Astrocyte (in vitro differentiated cells and primary cell): ENCODE measurements at regions not wholly inside any gene's neighbourhood (a gene's known extent, or its start where the extent isn't known, plus 50 kb on each side); places are given as distances from the start of the nearest gene placed in this dataset.

Experiments used
- EZH2 ChIP-seq: IDR thresholded peaks from 2 replicates; pipeline ENCODE4 v1.6.1; 2012; ENCODE audit warnings: mild to moderate bottlenecking, low read length, inconsistent platforms; ENCODE audit not compliant: insufficient read depth
- TF ChIP-seq, protein P1 (sequence below): IDR thresholded peaks from 2 replicates; pipeline ENCODE4 v1.5.1; 2011; ENCODE audit warnings: low read depth, mild to moderate bottlenecking, inconsistent platforms, low read length, moderate library complexity; ENCODE audit not compliant: insufficient read depth

DNA sequence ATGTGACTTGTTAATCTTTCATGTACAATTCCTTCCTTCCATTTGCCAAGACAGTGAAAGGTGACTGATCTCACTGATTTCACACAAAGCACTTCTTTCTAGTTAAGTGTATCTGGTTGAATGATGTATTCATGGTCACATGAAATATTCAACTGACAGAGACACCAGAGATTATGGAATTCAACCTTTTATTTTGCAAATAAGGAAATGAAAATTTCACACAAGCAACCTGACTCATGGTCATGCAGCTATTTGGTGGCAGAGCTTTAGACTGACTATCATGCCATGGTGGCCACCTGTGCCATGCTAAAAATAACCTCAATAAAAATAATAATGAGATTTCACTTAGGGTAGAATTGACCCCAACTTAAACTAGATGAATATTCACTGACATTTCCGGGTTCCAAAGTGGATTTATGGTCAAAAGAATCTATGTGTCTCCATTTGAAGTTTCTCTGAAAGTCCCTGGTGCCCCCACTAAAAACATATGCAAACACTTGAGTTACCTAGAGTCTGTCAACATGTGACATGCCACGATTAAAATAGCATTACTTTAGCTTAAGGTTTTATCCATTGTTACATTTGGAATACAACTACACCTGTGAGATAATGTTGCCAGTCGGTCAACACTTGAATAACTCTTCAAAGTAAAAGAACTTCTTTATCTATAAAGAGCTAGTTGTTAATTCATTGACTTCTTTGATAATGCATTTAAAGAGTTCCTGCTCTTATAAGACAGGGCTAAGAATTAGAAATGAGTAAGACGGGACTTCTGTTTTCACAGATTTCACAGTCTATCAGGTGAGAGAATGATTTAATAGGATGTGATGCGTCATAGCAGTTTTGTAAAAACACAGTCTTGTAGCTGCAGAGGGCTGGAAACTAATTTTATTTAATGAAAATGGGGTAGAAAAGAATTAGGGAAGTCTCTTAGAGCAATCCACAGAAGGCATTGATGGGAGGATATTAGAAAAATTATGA is 94.6 kb upstream of the OR9G4 start:
- TF ChIP-seq, protein P1, sequence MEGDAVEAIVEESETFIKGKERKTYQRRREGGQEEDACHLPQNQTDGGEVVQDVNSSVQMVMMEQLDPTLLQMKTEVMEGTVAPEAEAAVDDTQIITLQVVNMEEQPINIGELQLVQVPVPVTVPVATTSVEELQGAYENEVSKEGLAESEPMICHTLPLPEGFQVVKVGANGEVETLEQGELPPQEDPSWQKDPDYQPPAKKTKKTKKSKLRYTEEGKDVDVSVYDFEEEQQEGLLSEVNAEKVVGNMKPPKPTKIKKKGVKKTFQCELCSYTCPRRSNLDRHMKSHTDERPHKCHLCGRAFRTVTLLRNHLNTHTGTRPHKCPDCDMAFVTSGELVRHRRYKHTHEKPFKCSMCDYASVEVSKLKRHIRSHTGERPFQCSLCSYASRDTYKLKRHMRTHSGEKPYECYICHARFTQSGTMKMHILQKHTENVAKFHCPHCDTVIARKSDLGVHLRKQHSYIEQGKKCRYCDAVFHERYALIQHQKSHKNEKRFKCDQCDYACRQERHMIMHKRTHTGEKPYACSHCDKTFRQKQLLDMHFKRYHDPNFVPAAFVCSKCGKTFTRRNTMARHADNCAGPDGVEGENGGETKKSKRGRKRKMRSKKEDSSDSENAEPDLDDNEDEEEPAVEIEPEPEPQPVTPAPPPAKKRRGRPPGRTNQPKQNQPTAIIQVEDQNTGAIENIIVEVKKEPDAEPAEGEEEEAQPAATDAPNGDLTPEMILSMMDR: no peak
- no peak for TF ChIP-seq EZH2
